Esophagus muscularis mucosa (tissue), 4 donors: ENCODE measurements at regions not wholly inside any gene's neighbourhood (a gene's known extent, or its start where the extent isn't known, plus 50 kb on each side); places are given as distances from the start of the nearest gene placed in this dataset.

Experiments
- DNase-seq: peaks from one replicate; pipeline ENCODE4 v3.0.0-alpha.2; 2017; ENCODE audit errors: extremely low spot score
- H3K27ac ChIP-seq, 4 donors: fragments of 200-600 bp; sonication (generic); replicated peaks in 1 of 4; 1 replicate in 3 of 4; 2 replicates in 1 of 4; pipeline ENCODE4 v1.5.1; 2016 to 2019; ENCODE audit warnings: mild to moderate bottlenecking in 1 of 4
- H3K27me3 ChIP-seq, 4 donors: fragments of 200-600 bp; sonication (generic); one replicate each; pipeline versions ENCODE4 v1.5.1 to v1.6.0; 2016 to 2019
- H3K36me3 ChIP-seq, 4 donors: fragments of 200-600 bp; sonication (generic); one replicate each; pipeline ENCODE4 v1.5.1; 2016 to 2019
- H3K4me1 ChIP-seq, 4 donors: fragments of 200-600 bp; sonication (generic); one replicate each; pipeline ENCODE4 v1.5.1; 2016 to 2019
- H3K4me3 ChIP-seq, 4 donors: fragments of 200-600 bp; sonication (generic); 1 replicate in 2 of 4; 2 replicates in 2 of 4; pipeline ENCODE4 v1.5.1; 2016 to 2019; ENCODE audit warnings: mild to moderate bottlenecking in 4 of 4, moderate library complexity in 1 of 4
- H3K9me3 ChIP-seq, 4 donors: fragments of 200-600 bp; sonication (generic); 1 replicate in 3 of 4; 2 replicates in 1 of 4; pipeline ENCODE4 v1.5.1; 2016 to 2019
- CTCF ChIP-seq, 3 experiments: fragments of 200-600 bp in 2 of 3; fragments of 450-650 bp in 1 of 3; sonication (generic) in 2 of 3; IDR thresholded peaks; one replicate each; pipeline ENCODE4 v1.5.1; 2017 to 2019; ENCODE audit warnings: antibody characterized with exemption in 3 of 3, mild to moderate bottlenecking in 2 of 3, moderate library complexity in 1 of 3
- EP300 ChIP-seq: sonication (generic); formaldehyde crosslinking; IDR thresholded peaks from one replicate; pipeline ENCODE4 v1.6.1; 2017; ENCODE audit warnings: antibody characterized with exemption
- POLR2A ChIP-seq: fragments of 450-650 bp; IDR thresholded peaks from one replicate; pipeline ENCODE4 v1.6.1; 2017; ENCODE audit warnings: antibody characterized with exemption, moderate library complexity, mild to moderate bottlenecking, low read depth
- POLR2AphosphoS5 ChIP-seq, 2 donors: sonication (generic); formaldehyde crosslinking; IDR thresholded peaks; one replicate each; pipeline ENCODE4 v1.6.1; 2017; ENCODE audit warnings: antibody characterized with exemption in 2 of 2
- WGBS: methylation state at CpG from one replicate; pipeline ENCODE4 v1.1.5; 2018; 5-methylcytosine and 5-hydroxymethylcytosine counted together
- intact Hi-C: fragments of 100-400 bp; cut with DNase I; formaldehyde crosslinking; loops from one replicate; pipeline ENCODE4 v1.15.1; 2023

- intact Hi-C loops: no loop called here
- TF ChIP-seq POLR2AphosphoS5 (IDR thresholded peaks at IDR 0.05) (no peak), POLR2A (no peak), EP300 (no peak)
- H3K27me3 ChIP-seq: no peaks in the 10 kb centered on the region
- no peaks in the 10 kb centered on the region for H3K36me3 ChIP-seq
- peaks cover 0 to 18% (median 14%) of the 10 kb centered on the region in 4 donors for H3K9me3 ChIP-seq
- H3K4me3 ChIP-seq: no peak overlapping the region
- H3K27ac ChIP-seq: no peak overlapping the region
- peaks cover 0 to 17% (median 14%) of the 10 kb centered on the region in 4 donors for H3K4me1 ChIP-seq
- no peak for DNase-seq
- 69% methylated on average over 3 of the region's 3 CpGs for WGBS
Measured at GRCh38 chr16:86025706-86026105, 126.7 kb downstream of the IRF8 start.

GRCh38 chr16:86026171-86026910 lies 127.4 kb downstream of the IRF8 start:
- no peak for TF ChIP-seq EP300
- no peak for TF ChIP-seq CTCF (IDR thresholded peaks at IDR 0.05)
- no peak for TF ChIP-seq POLR2A
- no peak for TF ChIP-seq POLR2AphosphoS5 (IDR thresholded peaks at IDR 0.05)
- intact Hi-C loops: no loop called here
- no peak for DNase-seq
- Histone ChIP-seq H3K27ac (no peak overlapping the region), H3K27me3 (no peaks in the 10 kb centered on the region), H3K4me1 (peaks cover 0 to 17% (median 14%) of the 10 kb centered on the region in 4 donors), H3K36me3 (no peaks in the 10 kb centered on the region), H3K4me3 (no peak overlapping the region), H3K9me3 (peaks cover 0 to 18% (median 14%) of the 10 kb centered on the region in 4 donors)
- 77% methylated on average over 12 of the region's 15 CpGs for WGBS

- no peak overlapping the region for H3K27ac ChIP-seq
- intact Hi-C loops: no loop called here
- no peak overlapping the region for H3K4me3 ChIP-seq
- DNase-seq: no peak
- no peaks in the 10 kb centered on the region for H3K36me3 ChIP-seq
- H3K4me1 ChIP-seq: peaks cover 0 to 20% (median 18%) of the 10 kb centered on the region in 4 donors
- WGBS: 81% methylated on average over 4 of the region's 7 CpGs
- no peaks in the 10 kb centered on the region for H3K27me3 ChIP-seq
- TF ChIP-seq POLR2AphosphoS5 (IDR thresholded peaks at IDR 0.05) (no peak), POLR2A (no peak), EP300 (no peak), CTCF (IDR thresholded peaks at IDR 0.05) (no peak)
- peaks cover 0 to 18% (median 14%) of the 10 kb centered on the region in 4 donors for H3K9me3 ChIP-seq
Measured at GRCh38 chr16:86026916-86027315, 128.0 kb downstream of the IRF8 start.

GRCh38 chr16:86027373-86028126 lies 128.6 kb downstream of the IRF8 start:
- no peak overlapping the region for H3K27ac ChIP-seq
- WGBS: 94% methylated on average over 11 of the region's 11 CpGs
- H3K9me3 ChIP-seq: peaks cover 0 to 18% (median 14%) of the 10 kb centered on the region in 4 donors
- intact Hi-C loops: no loop called here
- no peak for TF ChIP-seq EP300
- DNase-seq: no peak
- no peaks in the 10 kb centered on the region for H3K36me3 ChIP-seq
- no peak overlapping the region for H3K4me3 ChIP-seq
- H3K27me3 ChIP-seq: no peaks in the 10 kb centered on the region
- H3K4me1 ChIP-seq: peaks cover 5 to 24% (median 24%) of the 10 kb centered on the region in 4 donors

GRCh38 chr16:86029131-86029741 lies 130.3 kb downstream of the IRF8 start:
- 44% methylated on average over 14 of the region's 20 CpGs for WGBS
- peaks cover 8 to 41% (median 40%) of the 10 kb centered on the region in 4 donors for H3K4me1 ChIP-seq
- no peak for DNase-seq
- H3K27ac ChIP-seq: peak overlapping the region; percentile 31 to 71 (median 49)
- peaks cover 0 to 9% (median 8%) of the 10 kb centered on the region in 4 donors for H3K9me3 ChIP-seq
- intact Hi-C loops: no loop called here
- H3K27me3 ChIP-seq: no peaks in the 10 kb centered on the region
- no peak overlapping the region for H3K4me3 ChIP-seq
- H3K36me3 ChIP-seq: no peaks in the 10 kb centered on the region
- TF ChIP-seq CTCF (IDR thresholded peaks at IDR 0.05) (no peak), POLR2AphosphoS5 (IDR thresholded peaks at IDR 0.05) (peak; percentile 38 to 66)
